Heart right ventricle (tissue), 16 donors: ENCODE measurements at regions not wholly inside any gene's neighbourhood (a gene's known extent, or its start where the extent isn't known, plus 50 kb on each side); places are given as distances from the start of the nearest gene placed in this dataset.

Source experiments
- ATAC-seq, 8 donors: fragments of 200-7000 bp; cut with Tn5 transposase; one replicate each; pipeline ENCODE4 v1.9.1; 2020; ENCODE audit warnings: mild to moderate bottlenecking in 8 of 8, moderate library complexity in 8 of 8, moderate number of reproducible peaks in 1 of 8
- DNase-seq, 2 donors: peaks; one replicate each; pipeline ENCODE4 v3.0.0-alpha.2; 2020
- H3K27ac ChIP-seq, 10 donors: fragments of 200-600 bp; sonication (generic) in 2 of 10; one replicate each; pipeline versions ENCODE4 v1.5.0 to v1.8.0; 2020 to 2022; ENCODE audit warnings: mild to moderate bottlenecking in 3 of 10
- H3K27me3 ChIP-seq, 7 donors: fragments of 200-600 bp; one replicate each; pipeline ENCODE4 v1.8.0; 2021 to 2022; ENCODE audit warnings: mild to moderate bottlenecking in 2 of 7
- H3K36me3 ChIP-seq, 9 donors: fragments of 200-600 bp; sonication (generic) in 1 of 9; one replicate each; pipeline versions ENCODE4 v1.5.0 to v1.8.0; 2020 to 2022; ENCODE audit warnings: mild to moderate bottlenecking in 2 of 9
- H3K4me1 ChIP-seq, 9 donors: fragments of 200-600 bp; sonication (generic) in 1 of 9; one replicate each; pipeline versions ENCODE4 v1.5.0 to v1.8.0; 2020 to 2022; ENCODE audit warnings: mild to moderate bottlenecking in 4 of 9
- H3K4me3 ChIP-seq, 10 donors: fragments of 200-600 bp; sonication (generic) in 2 of 10; one replicate each; pipeline versions ENCODE4 v1.5.0 to v1.8.0; 2020 to 2022; ENCODE audit warnings: mild to moderate bottlenecking in 7 of 10, moderate library complexity in 2 of 10
- H3K9me3 ChIP-seq, 11 donors: fragments of 200-600 bp in 10 of 11; sonication (generic) in 2 of 11; one replicate each; pipeline versions ENCODE4 v1.5.0 to v1.8.0; 2013 to 2022; ENCODE audit warnings: mild to moderate bottlenecking in 2 of 11, control low read depth in 1 of 11, moderate library complexity in 1 of 11
- CTCF ChIP-seq, 9 donors: fragments of 200-600 bp; sonication (generic) in 2 of 9; IDR thresholded peaks; one replicate each; pipeline versions ENCODE4 v1.5.0 to v1.8.0; 2021 to 2022; ENCODE audit warnings: antibody characterized with exemption in 9 of 9, mild to moderate bottlenecking in 5 of 9, moderate library complexity in 1 of 9
- WGBS, 2 donors: extraction: QIAGEN DNeasy Blood & Tissue Kit; methylation state at CpG; one replicate each; pipeline ENCODE4 v1.1.7; 2013; ENCODE audit warnings: inconsistent platforms in 1 of 2; 5-methylcytosine and 5-hydroxymethylcytosine counted together
- intact Hi-C, 10 donors: fragments of 100-400 bp; cut with DNase I; formaldehyde crosslinking; loops; one replicate each; pipeline versions ENCODE4 v1.11.1 to v1.14.2; 2022
- donor health status: Arrhythmogenic right ventricular cardiomyopathy.
- donor health status: ischemic (EF 13 %, LVEDD 7.1; RV severe dilation, severe dysfunction).
- donor health status: healthy with polysubstance abuse.
- donor health status: DM: no; HTN: yes; CAD: no.
- donor health status: DM: no; HTN: no; CAD: no.
- donor health status: ischemic (EF 25% LVEDD 6.9; RV normal size, moderate dysfunction).
- donor health status: ischemic (EF 25% LVEDD 5.7; RV mildly dilated, moderate dysfunction).
- donor health status: healthy.
- donor health status: DM: yes; HTN: yes; CAD: no.
- donor health status: Ischemic cardiomyopathy.
- donor health status: ischemic (EF 35%, LVEDD 5.7; RV mildly dilated, moderate dysfunction).
- donor health status: nonischemic (EF 11% LVEDD 7.7; RV severe dilation, severe dysfunction).
- donor health status: DM: yes; HTN: yes; CAD: no.
- donor health status: PGD.
- donor health status: ischemic (EF 29% LVEDD 5.4; RV normal size, mild dysfunction).
- donor health status: nonischemic (EF 23%, LVEDD 6.1; RV moderate dilation, normal function).

GRCh38 chr12:92029902-92030586, 115.6 kb downstream of the BTG1 start:
- Histone ChIP-seq H3K27ac (peak overlapping the region; percentile 10 to 74 (median 53)), H3K4me3 (peak overlapping the region in 1 of 10 donors; percentile 12), H3K36me3 (no peaks in the 10 kb centered on the region), H3K9me3 (no peaks in the 10 kb centered on the region), H3K27me3 (no peaks in the 10 kb centered on the region), H3K4me1 (peaks cover 0 to 52% (median 16%) of the 10 kb centered on the region in 9 donors)
- DNase-seq (no peak), ATAC-seq (peak in 2 of 8 donors; percentile 16 to 30)
- no peak for TF ChIP-seq CTCF (IDR thresholded peaks at IDR 0.05)
- WGBS, 2 donors: 79 to 86% methylated on average over 3 of the region's 3 CpGs
- intact Hi-C loops: loop anchor here in 2 of 10 donors (5.0 to 10.0 kb wide), 3 partner anchors 112 to 215 kb away; no protein-coding TSS in a partner anchor

GRCh38 chr12:92029136-92029535, 116.5 kb downstream of the BTG1 start:
- DNase-seq (no peak), ATAC-seq (no peak)
- Histone ChIP-seq H3K27me3 (no peaks in the 10 kb centered on the region), H3K9me3 (no peaks in the 10 kb centered on the region), H3K36me3 (no peaks in the 10 kb centered on the region), H3K4me3 (no peak overlapping the region), H3K27ac (peak overlapping the region in 1 of 10 donors; percentile 74), H3K4me1 (peaks cover 0 to 45% (median 16%) of the 10 kb centered on the region in 9 donors)
- intact Hi-C loops: loop anchor here in 1 of 10 donors (10.0 kb wide), 1 partner anchor 204 kb away; no protein-coding TSS in a partner anchor
- WGBS, 2 donors: 96 to 98% methylated on average over 2 of the region's 2 CpGs
- TF ChIP-seq CTCF (IDR thresholded peaks at IDR 0.05): no peak

GRCh38 chr12:92028441-92028709, 117.3 kb downstream of the BTG1 start:
- Histone ChIP-seq H3K36me3 (no peaks in the 10 kb centered on the region), H3K27ac (peak overlapping the region in 1 of 10 donors; percentile 74), H3K27me3 (no peaks in the 10 kb centered on the region), H3K9me3 (no peaks in the 10 kb centered on the region), H3K4me1 (peaks cover 0 to 45% (median 16%) of the 10 kb centered on the region in 9 donors), H3K4me3 (no peak overlapping the region)
- TF ChIP-seq CTCF (IDR thresholded peaks at IDR 0.05): no peak
- ATAC-seq (no peak), DNase-seq (no peak)
- intact Hi-C loops: loop anchor here in 1 of 10 donors (10.0 kb wide), 1 partner anchor 204 kb away; no protein-coding TSS in a partner anchor
- WGBS, 2 donors: 16 to 23% methylated on average over 1 of the region's 1 CpG

- DNase-seq (no peak), ATAC-seq (no peak)
- no peaks in the 10 kb centered on the region for H3K9me3 ChIP-seq
- no peak overlapping the region for H3K4me3 ChIP-seq
- no peaks in the 10 kb centered on the region for H3K36me3 ChIP-seq
- intact Hi-C loops: loop anchor here in 1 of 10 donors (10.0 kb wide), 1 partner anchor 203 kb away; no protein-coding TSS in a partner anchor
- H3K27me3 ChIP-seq: no peaks in the 10 kb centered on the region
- H3K27ac ChIP-seq: no peak overlapping the region
- 73 to 77% methylated on average over 4 of the region's 4 CpGs for WGBS, 2 donors
- H3K4me1 ChIP-seq: peaks cover 0 to 44% (median 16%) of the 10 kb centered on the region in 9 donors
- TF ChIP-seq CTCF (IDR thresholded peaks at IDR 0.05): no peak
Measured at GRCh38 chr12:92027701-92028440, 117.8 kb downstream of the BTG1 start.
